ENCODE measurements at regions not wholly inside any gene's neighbourhood (a gene's known extent, or its start where the extent isn't known, plus 50 kb on each side); places are given as distances from the start of the nearest gene placed in this dataset.
"Not testable (repeated sequence)": the region's sequence is repeated elsewhere in the genome, so short reads cannot be mapped to it uniquely, and the experiment has no call there.

- TF ChIP-seq CTCF (conservative IDR thresholded peaks at IDR 0.05) (no peak), ZFX (IDR thresholded peaks at IDR 0.05) (no peak)
- no peak overlapping the region for H3K27ac ChIP-seq
These were observed 260.4 kb downstream of the DEPDC1B start for GRCh38 chr5:60439552-60439951.

GRCh38 chr5:60437308-60437707, 262.7 kb downstream of the DEPDC1B start:
- H3K27ac ChIP-seq, result no peak overlapping the region
- TF ChIP-seq ZFX (IDR thresholded peaks at IDR 0.05) (no peak), CTCF (conservative IDR thresholded peaks at IDR 0.05) (no peak)

- no peak for TF ChIP-seq ZFX (IDR thresholded peaks at IDR 0.05)
- no peak for TF ChIP-seq CTCF (conservative IDR thresholded peaks at IDR 0.05)
- no peak overlapping the region for H3K27ac ChIP-seq
These were observed 263.4 kb downstream of the DEPDC1B start for GRCh38 chr5:60436518-60436917.

- TF ChIP-seq CTCF (conservative IDR thresholded peaks at IDR 0.05) (no peak), ZFX (IDR thresholded peaks at IDR 0.05) (no peak)
- no peak overlapping the region for H3K27ac ChIP-seq
These were observed 264.2 kb downstream of the DEPDC1B start for GRCh38 chr5:60435808-60436207.

- not testable (repeated sequence) for H3K27ac ChIP-seq
These were observed 273.8 kb downstream of the DEPDC1B start for GRCh38 chr5:60426189-60426588.

GRCh38 chr5:60420773-60421172, 279.2 kb downstream of the DEPDC1B start:
- H3K27ac ChIP-seq, result not testable (repeated sequence)

GRCh38 chr5:60417500-60418181, 282.3 kb downstream of the DEPDC1B start:
- TF ChIP-seq ZFX (IDR thresholded peaks at IDR 0.05) (no peak), CTCF (conservative IDR thresholded peaks at IDR 0.05) (no peak)
- no peak overlapping the region for H3K27ac ChIP-seq

GRCh38 chr5:60415443-60415842, 284.5 kb downstream of the DEPDC1B start:
- TF ChIP-seq CTCF (conservative IDR thresholded peaks at IDR 0.05) (no peak), ZFX (IDR thresholded peaks at IDR 0.05) (no peak)
- H3K27ac ChIP-seq, result no peak overlapping the region

Measured in C4-2B (cell line).